CD4-positive, alpha-beta T cell treated with Interleukin-6 at 100 ng/mL for 8 hours (primary cell): ENCODE measurements at regions not wholly inside any gene's neighbourhood (a gene's known extent, or its start where the extent isn't known, plus 50 kb on each side); places are given as distances from the start of the nearest gene placed in this dataset.

Source experiments
- DNase-seq: peaks from one replicate; pipeline ENCODE4 v3.0.0-alpha.2; 2020; ENCODE audit warnings: mixed read lengths, low spot score

- DNase-seq, result no peak
Measured at GRCh38 chr3:157807280-157807679, 298.9 kb downstream of the SHOX2 start.

- DNase-seq, result no peak
Measured at GRCh38 chr3:157805538-157805937, 300.7 kb downstream of the SHOX2 start.

GRCh38 chr3:157794771-157795170 lies 291.6 kb upstream of the VEPH1 start:
- no peak for DNase-seq

DNA sequence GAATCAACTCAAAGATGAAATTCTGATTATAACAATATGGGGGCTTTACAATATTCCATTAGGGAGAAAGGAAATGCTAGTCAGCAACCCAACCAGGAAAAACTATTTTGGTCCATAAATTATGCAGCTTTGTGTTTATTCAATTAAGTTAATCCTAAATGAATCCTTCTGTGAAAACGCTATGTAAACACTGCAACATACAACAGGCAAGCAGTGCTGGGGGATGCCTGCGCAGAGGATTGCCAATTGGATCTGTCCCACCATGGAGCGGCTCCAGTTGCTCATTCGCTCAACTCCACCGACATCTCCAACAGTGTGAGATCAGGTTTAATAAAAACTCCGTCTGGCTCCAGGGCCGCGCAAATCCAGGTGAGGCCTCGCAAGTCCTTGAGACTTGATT lies 290.5 kb upstream of the VEPH1 start:
- no peak for DNase-seq

- no peak for DNase-seq
Measured at GRCh38 chr3:157789162-157789561, 285.9 kb upstream of the VEPH1 start.

DNA sequence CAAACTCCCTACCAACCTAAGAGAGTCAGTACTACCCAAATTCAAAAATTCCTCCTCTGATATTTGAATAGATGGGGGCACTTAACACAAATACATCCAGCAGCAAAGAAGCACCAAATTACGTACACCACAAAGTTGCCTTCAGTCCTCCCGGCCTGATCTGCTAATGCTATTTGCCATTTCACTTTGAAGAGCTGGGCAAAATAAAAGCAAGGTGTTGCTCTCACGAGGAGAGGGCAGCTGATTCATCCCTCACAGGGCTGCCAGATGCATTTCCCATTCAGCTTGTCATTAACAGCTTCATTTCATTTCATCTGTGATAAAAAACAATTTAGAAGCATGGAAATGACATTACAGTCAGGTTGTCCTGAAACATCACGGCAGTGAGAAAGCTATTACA lies 283.4 kb upstream of the VEPH1 start:
- no peak for DNase-seq

GRCh38 chr3:157786211-157786610 lies 283.0 kb upstream of the VEPH1 start:
- DNase-seq, result no peak

- DNase-seq, result no peak
Measured at GRCh38 chr3:157785102-157785826, 282.0 kb upstream of the VEPH1 start.

- no peak for DNase-seq
Measured at GRCh38 chr3:157782236-157782635, 279.0 kb upstream of the VEPH1 start.

DNA sequence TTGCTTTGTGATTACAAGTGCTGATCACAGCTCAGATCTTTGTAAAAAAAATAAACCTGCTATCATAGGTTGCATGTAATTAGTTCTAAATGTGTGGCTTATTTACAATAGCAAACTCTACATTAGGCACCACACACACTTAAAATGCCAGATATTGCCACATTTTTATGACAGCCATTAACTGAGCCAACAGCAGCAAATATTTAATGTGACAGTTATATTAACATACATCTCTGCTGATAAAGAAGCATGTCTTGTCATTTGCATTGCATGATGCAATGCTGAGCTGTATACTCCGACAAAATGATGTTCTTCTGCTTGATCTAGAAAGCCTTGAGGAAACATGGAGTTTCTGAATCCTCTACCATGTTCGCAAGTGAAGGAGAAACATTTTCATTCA lies 273.6 kb upstream of the VEPH1 start:
- DNase-seq, result no peak

GRCh38 chr3:157775446-157775845 lies 272.2 kb upstream of the VEPH1 start:
- no peak for DNase-seq

GRCh38 chr3:157769378-157769777 lies 266.2 kb upstream of the VEPH1 start:
- DNase-seq, result no peak

GRCh38 chr3:157767607-157768006 lies 264.4 kb upstream of the VEPH1 start:
- no peak for DNase-seq

GRCh38 chr3:157763644-157764043 lies 260.4 kb upstream of the VEPH1 start:
- DNase-seq, result no peak

- DNase-seq, result no peak
Measured at GRCh38 chr3:157759311-157759710, 256.1 kb upstream of the VEPH1 start.

DNA sequence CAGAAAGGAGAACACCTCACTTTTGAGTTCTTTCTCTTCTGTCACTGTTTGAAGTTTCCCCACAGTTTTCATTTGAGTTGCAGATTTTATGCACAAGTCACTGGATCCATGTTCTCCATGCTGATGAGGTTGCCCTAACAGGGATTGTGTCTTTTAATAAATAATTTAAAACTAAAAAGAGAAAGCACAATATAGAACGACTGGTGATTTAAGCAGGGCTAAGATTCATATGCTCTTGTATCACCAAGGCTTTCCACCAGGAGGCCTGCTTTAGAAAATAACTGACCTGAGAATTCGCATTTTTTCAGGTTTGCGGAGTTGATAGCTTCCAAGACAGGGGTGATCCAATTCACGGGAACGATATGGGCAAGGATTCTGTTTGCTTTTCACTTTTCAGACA lies 252.0 kb upstream of the VEPH1 start:
- no peak for DNase-seq

DNA sequence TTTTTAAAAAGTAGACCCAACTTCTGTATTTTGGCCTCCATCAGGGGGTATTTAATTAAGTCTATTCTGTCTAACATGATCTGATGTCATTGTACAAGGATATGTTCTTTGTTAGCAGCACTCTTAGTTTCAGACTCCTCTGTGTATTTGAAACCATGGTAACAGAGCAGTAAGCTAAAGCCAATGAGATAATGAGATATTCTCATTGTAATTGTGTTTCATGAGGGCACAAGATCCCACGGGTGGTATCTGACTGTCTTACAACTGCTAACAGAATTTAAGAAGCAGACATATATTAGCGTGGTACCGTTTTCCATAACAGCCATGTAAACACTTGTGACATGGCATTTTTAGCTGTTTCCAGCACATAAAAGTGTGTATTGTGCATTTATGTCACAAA lies 251.2 kb upstream of the VEPH1 start:
- no peak for DNase-seq

DNA sequence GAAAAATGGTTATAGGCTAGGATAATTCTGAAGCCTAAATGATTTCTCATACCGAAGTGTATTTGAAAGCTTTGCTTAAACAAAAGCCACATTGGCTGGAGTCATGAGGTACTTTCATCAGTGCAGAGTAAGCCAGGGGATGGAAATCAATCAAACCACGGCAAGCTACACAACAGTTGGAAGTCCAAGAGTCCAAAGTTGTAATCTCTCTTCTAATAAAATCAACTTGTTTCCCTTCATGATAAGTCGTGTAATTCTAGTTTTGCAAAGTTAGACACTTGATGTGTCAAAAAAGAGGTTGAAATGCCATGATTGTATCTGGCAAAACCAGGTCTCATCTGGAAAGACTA lies 250.5 kb upstream of the VEPH1 start:
- no peak for DNase-seq

DNA sequence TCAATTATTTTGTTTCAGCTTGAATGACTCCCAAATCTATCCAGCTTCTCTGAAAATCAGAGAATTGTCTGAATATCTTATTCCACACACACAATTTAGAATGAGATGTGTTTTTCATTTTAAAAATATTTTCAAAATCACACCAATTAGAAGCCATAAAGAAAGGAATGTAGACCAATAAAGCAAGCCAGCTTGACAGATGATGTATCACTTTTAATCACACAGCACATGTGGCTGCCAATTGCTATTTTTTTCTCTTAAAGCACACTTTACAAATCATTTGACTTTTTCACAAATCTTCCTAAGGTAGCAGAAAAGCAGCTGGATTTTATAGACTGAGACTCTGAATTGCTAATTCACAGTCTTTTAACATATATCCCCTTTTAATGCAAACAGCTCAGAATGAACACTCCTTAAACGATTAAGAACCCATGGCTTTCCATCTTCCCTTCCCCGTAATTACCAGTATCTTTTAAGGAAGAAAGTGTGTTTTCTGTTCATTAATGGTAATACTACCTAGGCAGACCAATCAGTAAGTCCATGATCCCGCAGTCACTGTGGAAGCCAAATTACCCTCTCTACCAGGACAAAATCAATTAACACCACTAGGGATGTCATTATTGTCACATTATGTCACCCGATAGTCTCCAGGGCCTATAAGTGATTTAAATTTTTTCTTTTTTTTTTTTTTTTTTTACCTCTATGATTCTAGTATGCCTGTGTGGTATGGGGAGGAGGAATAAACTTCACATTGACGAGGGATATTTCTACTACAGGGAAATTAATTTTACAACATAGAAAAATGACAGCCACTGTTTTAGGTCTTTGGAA lies 250.0 kb upstream of the VEPH1 start:
- DNase-seq, result no peak

- no peak for DNase-seq
Measured at GRCh38 chr3:157752554-157752953, 249.3 kb upstream of the VEPH1 start.

- DNase-seq, result no peak
Measured at GRCh38 chr3:157751386-157751785, 248.2 kb upstream of the VEPH1 start.

DNA sequence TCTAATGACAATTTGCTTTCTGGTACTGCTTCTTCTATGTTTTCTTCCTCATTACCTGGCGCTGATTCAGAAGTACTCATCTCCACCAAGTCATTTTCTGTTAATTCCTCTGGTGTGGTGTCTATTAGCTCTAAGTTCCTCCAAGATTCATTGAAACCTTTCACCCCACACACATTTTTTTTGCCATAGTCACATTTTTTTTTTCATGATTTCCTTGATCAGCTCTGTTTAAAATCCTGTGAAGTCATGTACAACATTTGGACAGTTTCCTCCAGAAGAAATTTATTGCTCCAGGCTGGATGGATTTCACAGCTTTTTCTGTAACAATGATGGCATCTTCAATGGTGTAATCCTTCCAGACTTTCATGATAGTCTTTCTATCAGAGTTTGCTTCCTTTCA lies 243.2 kb upstream of the VEPH1 start:
- no peak for DNase-seq

- no peak for DNase-seq
Measured at GRCh38 chr3:157741607-157742006, 238.4 kb upstream of the VEPH1 start.

GRCh38 chr3:157738441-157738840 lies 235.2 kb upstream of the VEPH1 start:
- no peak for DNase-seq
